GM18868 (cell line): ENCODE measurements at regions not wholly inside any gene's neighbourhood (a gene's known extent, or its start where the extent isn't known, plus 50 kb on each side); places are given as distances from the start of the nearest gene placed in this dataset.

ENCODE experiments used
- ATAC-seq: cut with Tn5 transposase; IDR thresholded peaks from one replicate; pipeline ENCODE4 v1.9.1; 2021; ENCODE audit warnings: mild to moderate bottlenecking, moderate library complexity; ENCODE audit not compliant: unreplicated experiment

DNA sequence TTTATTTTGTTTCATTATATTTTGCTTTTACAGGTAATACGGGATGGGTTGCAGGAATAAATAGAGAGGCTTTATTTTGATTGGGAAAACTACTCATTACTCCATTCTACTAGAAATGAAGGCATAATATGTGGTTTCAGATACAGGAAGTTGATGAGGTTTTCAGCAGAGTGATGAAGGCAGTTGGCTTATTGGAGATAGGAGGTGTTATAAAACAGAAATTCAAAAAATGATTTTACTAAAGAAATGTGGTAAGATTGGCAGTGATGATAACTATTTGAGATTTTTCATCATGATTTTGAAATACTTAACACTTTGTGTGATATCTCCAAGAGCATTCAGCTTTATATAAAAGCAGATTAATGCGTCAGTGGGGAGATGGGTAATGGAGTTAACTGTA, 1445.7 kb upstream of the CADM2 start:
- no peak for ATAC-seq

DNA sequence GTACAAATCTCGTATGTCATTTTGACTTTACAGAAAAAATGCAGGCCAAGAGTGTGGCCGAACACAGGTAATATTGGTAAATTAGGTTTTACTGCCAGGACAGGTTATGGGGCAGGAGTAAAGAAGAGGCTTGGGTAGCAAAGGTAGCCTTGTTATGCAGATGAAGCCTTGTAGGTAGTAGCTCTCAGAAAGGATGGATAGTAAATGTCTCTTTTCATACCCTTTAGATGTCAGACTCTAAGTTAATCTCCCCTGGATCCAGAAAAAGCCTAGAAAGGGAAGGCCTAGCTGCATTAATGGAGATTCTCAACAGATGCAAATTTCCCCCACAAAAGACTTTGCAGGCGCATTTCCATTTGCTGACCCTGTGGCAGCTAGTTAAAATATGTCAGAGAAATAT, 1445.1 kb upstream of the CADM2 start:
- ATAC-seq, result no peak

- ATAC-seq, result no peak
Observed at GRCh38 chr3:83514130-83514914, 1444.5 kb upstream of the CADM2 start.

GRCh38 chr3:83515123-83515522, 1443.7 kb upstream of the CADM2 start:
- no peak for ATAC-seq

DNA sequence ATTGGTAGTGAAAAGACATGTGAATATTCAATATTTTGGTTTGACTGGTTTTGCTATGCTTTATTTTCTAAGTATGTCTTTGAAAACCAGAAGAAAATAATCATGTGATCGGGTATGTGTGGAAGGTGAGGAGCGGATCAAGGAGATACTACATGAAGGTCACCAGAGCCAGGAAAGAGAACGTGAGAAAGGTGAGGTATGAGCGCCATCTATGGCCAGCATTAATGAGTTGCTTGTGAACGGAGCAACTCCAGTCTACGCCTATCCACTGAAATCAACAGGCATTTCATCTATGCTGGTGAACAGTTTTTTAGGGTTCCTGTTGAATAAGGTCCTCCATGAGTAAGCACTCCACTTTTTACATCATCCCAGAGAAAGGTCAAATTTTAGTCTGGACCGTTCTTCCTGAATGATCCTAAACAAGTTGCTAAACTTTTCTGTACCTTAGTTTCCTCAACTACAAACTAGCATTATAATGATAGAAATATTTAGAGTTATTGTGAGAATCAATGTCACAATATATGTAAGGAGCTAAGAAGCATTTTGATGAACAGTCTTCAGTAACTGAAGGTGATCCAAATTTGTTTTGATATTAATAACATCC, 1435.2 kb upstream of the CADM2 start:
- ATAC-seq, result peak; percentile 99

- ATAC-seq, result no peak
Observed at GRCh38 chr3:83524901-83525300, 1433.9 kb upstream of the CADM2 start.

- ATAC-seq, result peak; percentile 81
Observed at GRCh38 chr3:83559082-83559481, 1399.7 kb upstream of the CADM2 start.

DNA sequence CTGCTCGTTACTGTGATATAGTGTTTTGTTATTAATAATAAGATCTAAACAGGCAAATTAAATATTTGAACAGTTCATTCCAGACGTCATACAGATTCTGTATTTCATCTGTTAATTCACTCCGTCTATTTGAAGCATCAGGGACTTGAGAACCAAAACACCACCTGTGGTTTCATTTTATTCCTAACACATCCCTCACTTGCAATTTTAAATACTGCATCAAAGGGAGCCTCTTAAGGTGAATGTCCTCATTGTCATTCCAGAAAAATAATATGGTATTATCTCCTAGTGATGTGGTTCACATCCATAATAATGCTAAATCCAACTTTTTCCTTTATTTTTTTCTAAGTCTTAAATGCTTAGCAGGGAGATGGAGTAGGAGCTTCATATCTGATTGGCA, 1390.9 kb upstream of the CADM2 start:
- ATAC-seq, result no peak

DNA sequence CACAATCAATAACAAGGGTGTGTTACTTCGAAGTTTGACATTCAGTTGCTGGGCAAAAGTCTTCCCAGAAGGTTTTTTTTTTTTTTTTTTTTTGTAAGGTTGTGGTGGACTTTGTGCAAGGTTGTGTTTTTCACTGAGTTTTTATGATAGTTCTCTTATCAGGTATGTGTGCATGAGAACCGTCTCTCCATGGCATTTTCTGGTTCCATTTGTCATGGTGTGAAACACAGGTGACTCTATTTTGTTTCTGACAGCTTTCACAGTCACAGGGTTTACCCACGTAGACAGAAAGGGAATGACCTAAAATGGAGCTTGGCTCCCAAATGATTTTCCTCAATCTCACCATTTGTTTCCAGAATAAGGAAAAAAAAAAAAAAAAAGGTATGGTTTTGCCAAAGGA, 1377.2 kb upstream of the CADM2 start:
- no peak for ATAC-seq

- no peak for ATAC-seq
Observed at GRCh38 chr3:83601704-83602103, 1357.1 kb upstream of the CADM2 start.

DNA sequence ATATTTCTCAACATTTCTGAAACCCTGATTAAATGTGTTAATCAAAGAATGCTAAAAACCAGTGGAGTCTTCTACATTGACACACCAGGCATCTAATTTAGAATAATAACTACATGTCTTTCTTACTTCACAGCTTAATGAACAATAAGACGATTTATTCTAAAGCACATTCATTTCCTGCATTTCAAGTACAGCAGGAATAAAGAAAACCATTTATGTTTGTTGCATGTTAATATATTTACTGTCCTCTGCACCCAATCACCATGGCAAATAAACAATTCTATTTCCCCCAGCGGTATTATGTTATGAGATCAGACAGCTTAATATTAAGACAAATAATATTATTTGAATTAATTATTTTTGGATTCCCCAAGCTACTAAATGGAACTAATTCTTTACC, 1336.3 kb upstream of the CADM2 start:
- ATAC-seq, result no peak

- no peak for ATAC-seq
Observed at GRCh38 chr3:83625261-83625660, 1333.5 kb upstream of the CADM2 start.

DNA sequence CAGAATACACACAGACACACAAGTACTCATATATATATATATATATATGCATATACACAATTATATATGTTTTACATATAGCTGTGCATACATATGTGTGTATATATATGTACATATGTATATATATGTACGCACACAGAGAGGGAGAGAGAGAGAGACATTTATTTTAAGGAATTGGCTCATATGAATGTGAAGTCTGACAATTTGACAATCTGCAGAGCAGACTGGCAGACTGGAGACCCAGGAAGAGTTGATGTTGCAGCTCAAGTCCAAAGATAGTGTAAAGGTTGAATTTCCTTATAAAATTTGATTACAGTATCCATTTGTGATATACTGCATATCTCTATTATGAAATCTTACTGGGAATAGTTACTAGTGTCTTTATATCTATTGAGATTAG, 1330.3 kb upstream of the CADM2 start:
- ATAC-seq, result no peak

DNA sequence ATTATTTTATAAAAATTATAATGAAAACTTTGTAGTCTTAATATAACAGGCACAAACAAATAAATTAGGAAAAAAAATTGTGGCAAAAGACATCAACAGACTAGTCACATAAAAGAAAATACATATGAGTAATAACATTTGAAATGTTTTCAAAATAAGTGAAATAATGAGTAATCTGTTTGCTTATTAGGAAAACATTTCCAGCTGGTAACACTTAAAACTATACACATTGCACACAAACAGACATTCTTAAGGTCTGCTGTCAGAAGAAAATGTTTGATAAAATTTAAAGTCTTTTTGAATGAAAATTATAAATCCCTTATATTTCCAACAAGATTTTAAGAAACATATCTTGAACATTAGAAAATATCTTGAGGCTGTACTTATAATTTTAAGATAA, 1326.3 kb upstream of the CADM2 start:
- no peak for ATAC-seq

- no peak for ATAC-seq
Observed at GRCh38 chr3:83633758-83634157, 1325.0 kb upstream of the CADM2 start.

DNA sequence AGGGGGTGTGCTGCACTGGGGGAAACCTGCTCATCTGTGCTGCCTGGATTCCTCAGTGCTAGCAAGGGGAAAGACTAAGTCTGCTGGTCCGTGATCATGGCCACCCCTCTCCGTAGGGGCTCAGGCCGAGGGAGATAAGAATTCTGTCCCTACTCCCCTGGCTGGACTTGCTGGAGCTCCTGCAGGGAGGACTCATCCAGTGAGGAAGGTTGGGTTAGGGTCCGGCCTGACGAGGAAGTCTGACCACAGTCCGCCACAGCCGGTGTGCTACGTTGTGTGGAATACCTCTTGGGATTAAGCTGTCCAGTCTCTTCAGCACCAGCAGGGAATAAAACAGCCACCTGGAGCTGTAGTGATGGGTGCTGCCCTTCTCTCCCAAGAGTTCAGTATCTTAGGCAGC, 1309.1 kb upstream of the CADM2 start:
- ATAC-seq, result no peak

DNA sequence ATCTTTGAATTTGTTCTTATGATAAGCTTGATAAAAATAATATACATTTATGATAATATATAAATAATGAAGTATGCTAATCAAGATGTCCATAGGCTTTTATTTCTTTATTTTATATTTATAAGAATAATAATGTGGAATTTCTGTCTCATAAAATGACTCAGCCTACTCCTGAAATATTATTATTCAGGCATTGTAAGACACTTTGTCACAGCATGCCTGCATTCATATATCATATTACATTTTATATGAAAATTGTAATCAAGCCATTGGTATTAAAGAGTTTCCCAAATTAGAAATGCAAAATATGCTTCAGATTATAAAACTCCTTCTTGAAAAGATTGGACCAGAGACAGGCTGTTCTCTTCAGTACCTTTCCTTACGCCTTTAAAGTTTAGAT, 1303.7 kb upstream of the CADM2 start:
- no peak for ATAC-seq

DNA sequence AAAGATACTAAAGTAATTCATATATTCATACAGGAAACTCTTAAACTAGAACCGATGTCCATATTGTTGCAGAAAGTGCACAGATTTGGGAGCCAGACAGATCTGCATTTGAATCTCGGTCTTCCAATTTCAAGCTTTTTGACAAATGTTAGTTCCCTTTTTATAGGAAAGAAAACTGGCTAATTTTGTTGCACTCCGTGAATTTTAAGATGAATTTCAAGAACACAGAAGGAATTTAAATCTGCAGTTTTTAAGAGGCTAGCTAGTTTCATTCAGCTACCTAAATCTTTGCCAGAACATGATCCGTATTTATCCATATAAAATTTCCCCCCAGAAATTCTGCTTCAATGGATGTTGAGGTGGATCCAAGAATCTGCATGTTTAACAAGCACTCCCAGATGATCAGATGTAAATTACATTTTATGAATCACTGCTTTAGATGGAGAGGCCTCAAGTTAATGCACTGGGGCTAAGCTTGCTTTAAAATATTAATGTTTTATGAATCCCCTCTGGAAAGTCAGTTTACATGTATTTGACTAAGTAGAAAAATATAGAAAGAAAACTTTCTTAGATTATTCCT, 1296.3 kb upstream of the CADM2 start:
- no peak for ATAC-seq

GRCh38 chr3:83670416-83670815, 1288.4 kb upstream of the CADM2 start:
- ATAC-seq, result no peak

- ATAC-seq, result no peak
Observed at GRCh38 chr3:83683937-83684598, 1274.7 kb upstream of the CADM2 start.

DNA sequence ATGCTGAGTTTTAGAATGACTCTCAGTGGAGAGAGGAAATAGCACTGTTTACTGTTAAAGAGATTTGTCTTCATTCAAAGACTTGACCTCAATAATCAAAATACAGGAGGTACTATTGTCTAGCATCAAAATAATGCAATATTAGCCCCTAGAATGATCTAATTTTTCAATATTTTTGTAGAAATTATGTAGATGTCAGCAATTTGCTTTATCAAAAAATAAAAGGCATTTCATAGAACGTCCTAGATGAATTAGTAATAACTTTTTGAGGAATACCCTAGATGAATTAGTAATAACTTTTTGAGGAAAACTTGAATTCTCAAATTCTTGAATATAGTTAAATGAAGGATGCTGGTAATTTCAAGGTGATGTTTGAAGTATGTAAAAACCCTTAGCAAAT, 1252.1 kb upstream of the CADM2 start:
- ATAC-seq, result no peak

GRCh38 chr3:83715307-83715706, 1243.5 kb upstream of the CADM2 start:
- ATAC-seq, result no peak
